Ascending aorta (tissue), 2 donors: ENCODE measurements at regions not wholly inside any gene's neighbourhood (a gene's known extent, or its start where the extent isn't known, plus 50 kb on each side); places are given as distances from the start of the nearest gene placed in this dataset.
"Not testable (repeated sequence)": the region's sequence is repeated elsewhere in the genome, so short reads cannot be mapped to it uniquely, and the experiment has no call there.

Source experiments
- DNase-seq, 2 donors: peaks; one replicate each; pipeline ENCODE4 v3.0.0-alpha.2; 2019; ENCODE audit warnings: low spot score in 2 of 2
- H3K27ac ChIP-seq, 2 donors: fragments of 200-600 bp; sonication (generic); one replicate each; pipeline ENCODE4 v1.5.1; 2016 to 2017; ENCODE audit warnings: mild to moderate bottlenecking in 1 of 2
- H3K27me3 ChIP-seq: fragments of 200-600 bp; sonication (generic); one replicate; pipeline ENCODE4 v1.5.1; 2017
- H3K36me3 ChIP-seq, 2 donors: fragments of 200-600 bp; sonication (generic); one replicate each; pipeline ENCODE4 v1.5.1; 2016
- H3K4me1 ChIP-seq, 2 donors: fragments of 200-600 bp; sonication (generic); one replicate each; pipeline ENCODE4 v1.5.1; 2016 to 2017; ENCODE audit warnings: mild to moderate bottlenecking in 1 of 2
- H3K4me3 ChIP-seq, 2 donors: fragments of 200-600 bp; sonication (generic); one replicate each; pipeline ENCODE4 v1.5.1; 2016 to 2017; ENCODE audit warnings: mild to moderate bottlenecking in 1 of 2
- H3K9me3 ChIP-seq, 2 donors: fragments of 200-600 bp; sonication (generic); one replicate each; pipeline ENCODE4 v1.5.1; 2016
- CTCF ChIP-seq, 3 experiments: fragments of 200-600 bp in 2 of 3; fragments of 450-650 bp in 1 of 3; sonication (generic) in 2 of 3; IDR thresholded peaks; one replicate each; pipeline ENCODE4 v1.5.1; 2016 to 2019; ENCODE audit warnings: antibody characterized with exemption in 3 of 3, mild to moderate bottlenecking in 1 of 3, moderate library complexity in 1 of 3
- intact Hi-C: fragments of 100-400 bp; cut with DNase I; formaldehyde crosslinking; loops from one replicate; pipeline ENCODE4 v1.15.1; 2023

GRCh38 chr4:164648151-164648848, 105.6 kb upstream of the SMIM31 start:
- H3K4me3 ChIP-seq: no peak overlapping the region

GRCh38 chr4:164648849-164649212, 105.1 kb upstream of the SMIM31 start:
- no peak overlapping the region for H3K27ac ChIP-seq
- intact Hi-C loops: no loop called here
- no peaks in the 10 kb centered on the region for H3K9me3 ChIP-seq
- no peak for DNase-seq
- H3K4me1 ChIP-seq: no peaks in the 10 kb centered on the region
- no peaks in the 10 kb centered on the region for H3K27me3 ChIP-seq
- no peak for TF ChIP-seq CTCF (IDR thresholded peaks at IDR 0.05)
- H3K36me3 ChIP-seq: no peaks in the 10 kb centered on the region
- H3K4me3 ChIP-seq: no peak overlapping the region

More at GRCh38 chr4:164648151-164648848, 105.6 kb upstream of the SMIM31 start:
- intact Hi-C loops: no loop called here
- Histone ChIP-seq H3K36me3 (no peaks in the 10 kb centered on the region), H3K27me3 (no peaks in the 10 kb centered on the region), H3K27ac (no peak overlapping the region), H3K9me3 (no peaks in the 10 kb centered on the region), H3K4me1 (no peaks in the 10 kb centered on the region)
- no peak for TF ChIP-seq CTCF (IDR thresholded peaks at IDR 0.05)
- DNase-seq: no peak

- H3K36me3 ChIP-seq: no peaks in the 10 kb centered on the region
- no peaks in the 10 kb centered on the region for H3K27me3 ChIP-seq
- TF ChIP-seq CTCF (IDR thresholded peaks at IDR 0.05): no peak
- intact Hi-C loops: no loop called here
- no peak overlapping the region for H3K27ac ChIP-seq
- H3K9me3 ChIP-seq: no peaks in the 10 kb centered on the region
- no peak overlapping the region for H3K4me3 ChIP-seq
- no peak for DNase-seq
- no peaks in the 10 kb centered on the region for H3K4me1 ChIP-seq
Observed at GRCh38 chr4:164659765-164660164, 94.2 kb upstream of the SMIM31 start.

- H3K36me3 ChIP-seq, H3K27ac ChIP-seq, H3K4me1 ChIP-seq, DNase-seq, H3K27me3 ChIP-seq, intact Hi-C loops, H3K4me3 ChIP-seq, H3K9me3 ChIP-seq: not testable (repeated sequence)
Observed at GRCh38 chr4:164676152-164676551, 77.8 kb upstream of the SMIM31 start.

GRCh38 chr4:164683040-164683439, 70.9 kb upstream of the SMIM31 start:
- Histone ChIP-seq H3K4me1 (no peaks in the 10 kb centered on the region), H3K27ac (no peak overlapping the region), H3K4me3 (no peak overlapping the region), H3K27me3 (no peaks in the 10 kb centered on the region), H3K9me3 (no peaks in the 10 kb centered on the region), H3K36me3 (no peaks in the 10 kb centered on the region)
- no peak for TF ChIP-seq CTCF (IDR thresholded peaks at IDR 0.05)
- intact Hi-C loops: no loop called here
- DNase-seq: no peak

GRCh38 chr4:164695650-164696049, 58.3 kb upstream of the SMIM31 start:
- no peaks in the 10 kb centered on the region for H3K36me3 ChIP-seq
- H3K4me3 ChIP-seq: no peak overlapping the region
- no peak for DNase-seq
- no peaks in the 10 kb centered on the region for H3K4me1 ChIP-seq
- intact Hi-C loops: no loop called here
- no peaks in the 10 kb centered on the region for H3K9me3 ChIP-seq
- no peaks in the 10 kb centered on the region for H3K27me3 ChIP-seq
- TF ChIP-seq CTCF (IDR thresholded peaks at IDR 0.05): no peak
- H3K27ac ChIP-seq: no peak overlapping the region
